Prostate gland (tissue), 2 donors: ENCODE measurements at regions not wholly inside any gene's neighbourhood (a gene's known extent, or its start where the extent isn't known, plus 50 kb on each side); places are given as distances from the start of the nearest gene placed in this dataset.
"Not testable (repeated sequence)": the region's sequence is repeated elsewhere in the genome, so short reads cannot be mapped to it uniquely, and the experiment has no call there.

Experiments
- DNase-seq: peaks from one replicate; pipeline ENCODE4 v3.0.0-alpha.2; 2019; ENCODE audit warnings: low spot score
- H3K27ac ChIP-seq, 2 donors: fragments of 200-600 bp; sonication (generic); 2 replicates each; pipeline ENCODE4 v1.5.1; 2017 to 2019
- H3K27me3 ChIP-seq: fragments of 200-600 bp; sonication (generic); replicated peaks from 2 replicates; pipeline ENCODE4 v1.5.1; 2019; ENCODE audit not compliant: insufficient read depth
- H3K36me3 ChIP-seq, 2 donors: fragments of 200-600 bp; sonication (generic); 1 replicate in 1 of 2; 2 replicates in 1 of 2; pipeline versions ENCODE4 v1.5.1 to v1.8.1; 2017 to 2019
- H3K4me1 ChIP-seq: fragments of 200-600 bp; sonication (generic); replicated peaks from 2 replicates; pipeline ENCODE4 v1.5.1; 2019
- H3K4me3 ChIP-seq, 2 donors: fragments of 200-600 bp; sonication (generic); 2 replicates each; pipeline ENCODE4 v1.5.1; 2017 to 2019
- H3K9me3 ChIP-seq: fragments of 200-600 bp; sonication (generic); 2 replicates; pipeline ENCODE4 v1.5.1; 2017
- CTCF ChIP-seq, 4 experiments: fragments of 200-600 bp in 2 of 4; fragments of 450-650 bp in 2 of 4; sonication (generic) in 2 of 4; IDR thresholded peaks; 1 replicate in 3 of 4; 2 replicates in 1 of 4; pipeline ENCODE4 v1.5.1; 2016 to 2019; ENCODE audit warnings: antibody characterized with exemption in 4 of 4, mild to moderate bottlenecking in 2 of 4, moderate library complexity in 2 of 4
- POLR2A ChIP-seq: fragments of 450-650 bp; IDR thresholded peaks from one replicate; pipeline ENCODE4 v1.6.1; 2016; ENCODE audit warnings: antibody characterized with exemption, mild to moderate bottlenecking
- POLR2AphosphoS5 ChIP-seq: sonication (generic); formaldehyde crosslinking; IDR thresholded peaks from one replicate; pipeline ENCODE4 v1.6.1; 2017; ENCODE audit warnings: antibody characterized with exemption
- WGBS: methylation state at CpG from one replicate; pipeline ENCODE4 v1.1.5; 2018; 5-methylcytosine and 5-hydroxymethylcytosine counted together
- intact Hi-C: fragments of 100-400 bp; cut with DNase I; formaldehyde crosslinking; loops from one replicate; pipeline ENCODE4 v1.14.2; 2022

- no peaks in the 10 kb centered on the region for H3K27me3 ChIP-seq
- intact Hi-C loops: no loop called here
- no peak for DNase-seq
- H3K9me3 ChIP-seq: no peaks in the 10 kb centered on the region
- H3K4me3 ChIP-seq: no peak overlapping the region
- H3K4me1 ChIP-seq: no peaks in the 10 kb centered on the region
- TF ChIP-seq POLR2A (no peak), CTCF (IDR thresholded peaks at IDR 0.05) (no peak), POLR2AphosphoS5 (no peak)
- H3K27ac ChIP-seq: no peak overlapping the region
- WGBS: 58% methylated on average over 1 of the region's 1 CpG
- no peaks in the 10 kb centered on the region for H3K36me3 ChIP-seq
Observed at GRCh38 chr5:60538955-60539866, 160.8 kb downstream of the DEPDC1B start.

GRCh38 chr5:60538426-60538825 lies 161.5 kb downstream of the DEPDC1B start:
- no peaks in the 10 kb centered on the region for H3K36me3 ChIP-seq
- no peaks in the 10 kb centered on the region for H3K9me3 ChIP-seq
- DNase-seq: no peak
- WGBS: 89% methylated on average over 2 of the region's 2 CpGs
- no peak overlapping the region for H3K27ac ChIP-seq
- no peaks in the 10 kb centered on the region for H3K4me1 ChIP-seq
- TF ChIP-seq POLR2A (no peak), POLR2AphosphoS5 (no peak), CTCF (IDR thresholded peaks at IDR 0.05) (no peak)
- intact Hi-C loops: no loop called here
- no peaks in the 10 kb centered on the region for H3K27me3 ChIP-seq
- H3K4me3 ChIP-seq: no peak overlapping the region

- Histone ChIP-seq H3K27ac (no peak overlapping the region), H3K36me3 (no peaks in the 10 kb centered on the region), H3K27me3 (no peaks in the 10 kb centered on the region), H3K9me3 (no peaks in the 10 kb centered on the region), H3K4me1 (no peaks in the 10 kb centered on the region), H3K4me3 (no peak overlapping the region)
- intact Hi-C loops: no loop called here
- WGBS: 93% methylated on average over 2 of the region's 2 CpGs
- DNase-seq: no peak
- TF ChIP-seq CTCF (IDR thresholded peaks at IDR 0.05) (no peak), POLR2AphosphoS5 (no peak), POLR2A (no peak)
Observed at GRCh38 chr5:60535951-60536350, 164.0 kb downstream of the DEPDC1B start.

- no peaks in the 10 kb centered on the region for H3K4me1 ChIP-seq
- H3K27me3 ChIP-seq: no peaks in the 10 kb centered on the region
- no peak overlapping the region for H3K4me3 ChIP-seq
- H3K36me3 ChIP-seq: no peaks in the 10 kb centered on the region
- DNase-seq: no peak
- no peak for TF ChIP-seq CTCF (IDR thresholded peaks at IDR 0.05)
- TF ChIP-seq POLR2AphosphoS5: no peak
- TF ChIP-seq POLR2A: no peak
- intact Hi-C loops: no loop called here
- no peak overlapping the region for H3K27ac ChIP-seq
- H3K9me3 ChIP-seq: no peaks in the 10 kb centered on the region
Observed at GRCh38 chr5:60535198-60535597, 164.8 kb downstream of the DEPDC1B start.

GRCh38 chr5:60533789-60534188 lies 166.2 kb downstream of the DEPDC1B start:
- intact Hi-C loops: no loop called here
- Histone ChIP-seq H3K27ac (no peak overlapping the region), H3K4me3 (no peak overlapping the region), H3K9me3 (no peaks in the 10 kb centered on the region), H3K36me3 (no peaks in the 10 kb centered on the region), H3K4me1 (no peaks in the 10 kb centered on the region), H3K27me3 (no peaks in the 10 kb centered on the region)
- WGBS: 91% methylated on average over 4 of the region's 4 CpGs
- no peak for DNase-seq
- TF ChIP-seq POLR2A: no peak
- TF ChIP-seq POLR2AphosphoS5: no peak
- TF ChIP-seq CTCF (IDR thresholded peaks at IDR 0.05): no peak

- H3K27me3 ChIP-seq, H3K4me1 ChIP-seq, intact Hi-C loops, DNase-seq, H3K9me3 ChIP-seq, H3K27ac ChIP-seq, H3K36me3 ChIP-seq, H3K4me3 ChIP-seq: not testable (repeated sequence)
- WGBS: 95% methylated on average over 5 of the region's 5 CpGs
Observed at GRCh38 chr5:60532796-60533195, 167.2 kb downstream of the DEPDC1B start.

GRCh38 chr5:60530144-60530848 lies 169.7 kb downstream of the DEPDC1B start:
- intact Hi-C loops, H3K4me3 ChIP-seq, H3K27me3 ChIP-seq, H3K27ac ChIP-seq, H3K4me1 ChIP-seq, DNase-seq, H3K9me3 ChIP-seq, H3K36me3 ChIP-seq: not testable (repeated sequence)
- WGBS: 96% methylated on average over 19 of the region's 32 CpGs
